Sigmoid colon (tissue), 6 donors: ENCODE measurements at regions not wholly inside any gene's neighbourhood (a gene's known extent, or its start where the extent isn't known, plus 50 kb on each side); places are given as distances from the start of the nearest gene placed in this dataset.

Experiments used
- DNase-seq: peaks from one replicate; pipeline ENCODE4 v3.0.0-alpha.2; 2019
- H3K27ac ChIP-seq, 4 donors: fragments of 200-600 bp; sonication (generic); one replicate each; pipeline ENCODE4 v1.5.1; 2016 to 2019; ENCODE audit warnings: mild to moderate bottlenecking in 1 of 4
- H3K27me3 ChIP-seq, 3 donors: fragments of 200-600 bp; sonication (generic); one replicate each; pipeline ENCODE4 v1.5.1; 2019; ENCODE audit warnings: mild to moderate bottlenecking in 1 of 3
- H3K36me3 ChIP-seq, 4 donors: fragments of 200-600 bp; sonication (generic); one replicate each; pipeline ENCODE4 v1.5.1; 2016 to 2019
- H3K4me1 ChIP-seq, 4 donors: fragments of 200-600 bp; sonication (generic); one replicate each; pipeline ENCODE4 v1.5.1; 2017 to 2019
- H3K4me3 ChIP-seq, 4 donors: fragments of 200-600 bp; sonication (generic); one replicate each; pipeline ENCODE4 v1.5.1; 2017 to 2019; ENCODE audit warnings: mild to moderate bottlenecking in 2 of 4, moderate library complexity in 1 of 4
- H3K9me3 ChIP-seq, 4 donors: fragments of 200-600 bp in 3 of 4; sonication (generic) in 3 of 4; one replicate each; pipeline versions ENCODE4 v1.5.1 to v1.6.1; 2013 to 2019
- EP300 ChIP-seq, 4 donors: sonication (generic); formaldehyde crosslinking; IDR thresholded peaks; one replicate each; pipeline ENCODE4 v1.6.1; 2017; ENCODE audit warnings: antibody characterized with exemption in 4 of 4
- POLR2A ChIP-seq, 2 donors: fragments of 450-650 bp; IDR thresholded peaks; one replicate each; pipeline ENCODE4 v1.6.1; 2016; ENCODE audit warnings: antibody characterized with exemption in 2 of 2, mild to moderate bottlenecking in 2 of 2, moderate library complexity in 2 of 2
- POLR2AphosphoS5 ChIP-seq, 4 donors: sonication (generic); formaldehyde crosslinking; IDR thresholded peaks; one replicate each; pipeline ENCODE4 v1.6.1; 2017; ENCODE audit warnings: antibody characterized with exemption in 4 of 4
- WGBS, 2 donors: extraction: QIAGEN DNeasy Blood & Tissue Kit; methylation state at CpG; one replicate each; pipeline ENCODE4 v1.1.7; 2013; 5-methylcytosine and 5-hydroxymethylcytosine counted together
- intact Hi-C: fragments of 100-400 bp; cut with DNase I; formaldehyde crosslinking; loops from one replicate; pipeline ENCODE4 v1.15.1; 2023
- TF ChIP-seq, protein P1 (sequence below), 4 experiments: fragments of 450-650 bp in 3 of 4; fragments of 200-600 bp in 1 of 4; IDR thresholded peaks; one replicate each; pipeline ENCODE4 v1.5.1; 2016 to 2019; ENCODE audit warnings: antibody characterized with exemption in 4 of 4, mild to moderate bottlenecking in 3 of 4, moderate library complexity in 2 of 4
- donor health status: healthy with polysubstance abuse.
- donor health status: healthy.

GRCh38 chr6:91731939-91732338 lies 1145.1 kb upstream of the MAP3K7 start:
- H3K27ac ChIP-seq, result no peak overlapping the region
- intact Hi-C loops, result no loop called here
- TF ChIP-seq POLR2A (IDR thresholded peaks at IDR 0.05) (no peak), POLR2AphosphoS5 (IDR thresholded peaks at IDR 0.05) (no peak), EP300 (IDR thresholded peaks at IDR 0.05) (no peak)
- TF ChIP-seq, protein P1, sequence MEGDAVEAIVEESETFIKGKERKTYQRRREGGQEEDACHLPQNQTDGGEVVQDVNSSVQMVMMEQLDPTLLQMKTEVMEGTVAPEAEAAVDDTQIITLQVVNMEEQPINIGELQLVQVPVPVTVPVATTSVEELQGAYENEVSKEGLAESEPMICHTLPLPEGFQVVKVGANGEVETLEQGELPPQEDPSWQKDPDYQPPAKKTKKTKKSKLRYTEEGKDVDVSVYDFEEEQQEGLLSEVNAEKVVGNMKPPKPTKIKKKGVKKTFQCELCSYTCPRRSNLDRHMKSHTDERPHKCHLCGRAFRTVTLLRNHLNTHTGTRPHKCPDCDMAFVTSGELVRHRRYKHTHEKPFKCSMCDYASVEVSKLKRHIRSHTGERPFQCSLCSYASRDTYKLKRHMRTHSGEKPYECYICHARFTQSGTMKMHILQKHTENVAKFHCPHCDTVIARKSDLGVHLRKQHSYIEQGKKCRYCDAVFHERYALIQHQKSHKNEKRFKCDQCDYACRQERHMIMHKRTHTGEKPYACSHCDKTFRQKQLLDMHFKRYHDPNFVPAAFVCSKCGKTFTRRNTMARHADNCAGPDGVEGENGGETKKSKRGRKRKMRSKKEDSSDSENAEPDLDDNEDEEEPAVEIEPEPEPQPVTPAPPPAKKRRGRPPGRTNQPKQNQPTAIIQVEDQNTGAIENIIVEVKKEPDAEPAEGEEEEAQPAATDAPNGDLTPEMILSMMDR (IDR thresholded peaks at IDR 0.05), result no peak
- H3K9me3 ChIP-seq, result no peaks in the 10 kb centered on the region
- no peak for DNase-seq
- no peaks in the 10 kb centered on the region for H3K4me1 ChIP-seq
- H3K36me3 ChIP-seq, result no peaks in the 10 kb centered on the region
- no peak overlapping the region for H3K4me3 ChIP-seq
- H3K27me3 ChIP-seq, result no peaks in the 10 kb centered on the region

- Histone ChIP-seq H3K36me3 (no peaks in the 10 kb centered on the region), H3K9me3 (no peaks in the 10 kb centered on the region), H3K4me1 (no peaks in the 10 kb centered on the region), H3K4me3 (no peak overlapping the region), H3K27ac (no peak overlapping the region), H3K27me3 (no peaks in the 10 kb centered on the region)
- 79 to 93% methylated on average over 2 of the region's 2 CpGs for WGBS, 2 donors
- DNase-seq, result no peak
- intact Hi-C loops, result no loop called here
- TF ChIP-seq POLR2A (IDR thresholded peaks at IDR 0.05) (no peak), EP300 (IDR thresholded peaks at IDR 0.05) (no peak), POLR2AphosphoS5 (IDR thresholded peaks at IDR 0.05) (no peak)
- TF ChIP-seq, protein P1 (IDR thresholded peaks at IDR 0.05), result no peak
Observed at GRCh38 chr6:91730710-91731109, 1143.8 kb upstream of the MAP3K7 start.

DNA sequence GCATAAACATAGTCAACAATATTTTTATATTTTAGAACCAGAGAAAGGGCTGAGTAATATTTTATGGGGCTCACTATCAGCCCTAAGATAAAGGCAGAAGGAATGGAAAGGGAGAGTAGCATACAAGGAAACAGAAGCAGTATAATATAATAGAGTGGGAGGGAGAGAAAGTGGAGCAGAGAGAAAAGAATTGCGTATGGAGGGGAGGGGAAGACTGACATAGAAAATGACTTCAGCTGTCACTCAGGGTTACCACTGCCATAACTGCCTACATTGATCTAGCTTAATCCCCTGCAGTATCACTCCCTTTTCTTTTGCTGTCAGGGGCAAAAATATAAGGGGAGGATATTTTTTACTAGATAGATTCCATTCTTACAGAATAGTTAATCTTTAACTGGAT lies 1133.5 kb upstream of the MAP3K7 start:
- 17 to 69% methylated on average over 1 of the region's 1 CpG for WGBS, 2 donors
- Histone ChIP-seq H3K27me3 (no peaks in the 10 kb centered on the region), H3K27ac (no peak overlapping the region), H3K9me3 (no peaks in the 10 kb centered on the region), H3K36me3 (no peaks in the 10 kb centered on the region), H3K4me3 (no peak overlapping the region), H3K4me1 (no peaks in the 10 kb centered on the region)
- intact Hi-C loops, result no loop called here
- TF ChIP-seq POLR2AphosphoS5 (IDR thresholded peaks at IDR 0.05) (no peak), EP300 (IDR thresholded peaks at IDR 0.05) (no peak), POLR2A (IDR thresholded peaks at IDR 0.05) (no peak)
- TF ChIP-seq, protein P1 (IDR thresholded peaks at IDR 0.05), result no peak
- no peak for DNase-seq

DNA sequence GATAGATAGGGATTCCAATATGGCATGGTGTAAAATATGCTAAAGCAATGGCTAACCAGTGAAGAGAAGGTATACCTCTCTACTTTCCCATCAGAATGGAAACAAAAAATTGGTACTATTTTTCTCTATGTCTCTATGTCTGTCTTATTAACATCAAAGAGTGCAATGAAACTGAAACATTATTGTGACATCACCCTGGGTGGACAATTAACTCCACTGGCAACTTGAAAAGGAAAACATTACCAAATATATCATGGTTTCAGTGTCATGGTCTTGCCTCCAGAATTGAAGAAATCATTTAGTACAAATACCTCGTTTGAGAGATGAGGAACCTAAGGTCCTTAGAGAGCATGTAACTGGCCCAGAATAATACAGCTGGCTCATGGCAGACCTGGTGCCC lies 1132.5 kb upstream of the MAP3K7 start:
- 25 to 66% methylated on average over 1 of the region's 1 CpG for WGBS, 2 donors
- no peak overlapping the region for H3K4me3 ChIP-seq
- intact Hi-C loops, result no loop called here
- H3K4me1 ChIP-seq, result no peaks in the 10 kb centered on the region
- no peaks in the 10 kb centered on the region for H3K36me3 ChIP-seq
- no peaks in the 10 kb centered on the region for H3K27me3 ChIP-seq
- no peak overlapping the region for H3K27ac ChIP-seq
- DNase-seq, result no peak
- H3K9me3 ChIP-seq, result no peaks in the 10 kb centered on the region
- TF ChIP-seq POLR2AphosphoS5 (IDR thresholded peaks at IDR 0.05) (no peak), EP300 (IDR thresholded peaks at IDR 0.05) (no peak), POLR2A (IDR thresholded peaks at IDR 0.05) (no peak)
- TF ChIP-seq, protein P1 (IDR thresholded peaks at IDR 0.05), result no peak

DNA sequence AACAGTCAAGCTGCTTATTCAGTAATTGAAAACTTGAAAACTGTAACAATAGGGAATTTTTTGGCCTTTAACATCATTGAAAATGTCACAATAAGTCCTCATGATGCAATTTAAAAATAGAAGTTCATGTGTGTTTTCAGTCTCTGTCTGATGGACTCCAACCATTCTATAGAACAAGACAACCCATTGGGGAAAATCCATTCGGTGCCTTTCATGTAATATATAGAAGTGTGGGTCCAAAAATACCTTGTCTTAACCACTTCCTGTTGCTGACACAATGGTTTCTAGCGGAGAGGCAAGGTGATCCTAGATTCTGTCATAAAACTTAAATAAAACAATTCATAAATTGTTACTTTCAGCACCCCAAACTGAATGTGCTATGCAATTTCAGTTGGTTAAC lies 1131.3 kb upstream of the MAP3K7 start:
- H3K36me3 ChIP-seq, result no peaks in the 10 kb centered on the region
- no peak for DNase-seq
- 47 to 64% methylated on average over 2 of the region's 2 CpGs for WGBS, 2 donors
- no peak overlapping the region for H3K27ac ChIP-seq
- no peaks in the 10 kb centered on the region for H3K4me1 ChIP-seq
- intact Hi-C loops, result no loop called here
- H3K9me3 ChIP-seq, result no peaks in the 10 kb centered on the region
- no peak for TF ChIP-seq POLR2AphosphoS5 (IDR thresholded peaks at IDR 0.05)
- TF ChIP-seq, protein P1 (IDR thresholded peaks at IDR 0.05), result no peak
- no peak for TF ChIP-seq EP300 (IDR thresholded peaks at IDR 0.05)
- no peak for TF ChIP-seq POLR2A (IDR thresholded peaks at IDR 0.05)
- no peak overlapping the region for H3K4me3 ChIP-seq
- H3K27me3 ChIP-seq, result no peaks in the 10 kb centered on the region
